IMR-90 (cell line): ENCODE measurements at regions not wholly inside any gene's neighbourhood (a gene's known extent, or its start where the extent isn't known, plus 50 kb on each side); places are given as distances from the start of the nearest gene placed in this dataset.
A peak's percentile ranks its signal among the peaks of the same experiment; 100 is the strongest.

Experiments used
- ATAC-seq: fragments of 200-7000 bp; cut with Tn5 transposase; 2 replicates; pipeline ENCODE4 v1.9.1; 2020; ENCODE audit warnings: low read depth, mild to moderate bottlenecking, moderate library complexity
- BruUV-seq: library from RNA; stranded (reverse); fragments of 400-500 nt; replicated peaks from 2 replicates; lab custom pipeline; 2021; lab: Mats Ljungman, UMichigan
- CTCF ChIA-PET: fragments of 300-600 bp; formaldehyde crosslinking; extraction: SDS; loops from one replicate; lab custom pipeline; 2021; ENCODE audit warnings: antibody characterized with exemption; lab: Yijun Ruan, JAX
- POLR2A ChIA-PET: fragments of 300-600 bp; sonication (Branson Sonifier 250); formaldehyde crosslinking; loops from one replicate; lab custom pipeline; 2022; ENCODE audit warnings: antibody characterized with exemption; ENCODE audit not compliant: unreplicated experiment; lab: Charles Lee
- DNase-seq: peaks from one replicate; pipeline ENCODE4 v3.0.0; 2013
- H2AFZ ChIP-seq: replicated peaks from 2 replicates; pipeline ENCODE3; 2013; ENCODE audit warnings: low read length, mild to moderate bottlenecking; ENCODE audit not compliant: poor library complexity
- H2AK5ac ChIP-seq: 2 replicates; pipeline ENCODE4 v1.6.1; 2013; ENCODE audit warnings: low read depth, low read length, inconsistent platforms
- H2AK9ac ChIP-seq: replicated peaks from 2 replicates; pipeline ENCODE3; 2013; ENCODE audit warnings: mild to moderate bottlenecking, low read depth, low read length, moderate library complexity; ENCODE audit not compliant: poor library complexity
- H2BK120ac ChIP-seq: 2 replicates; pipeline ENCODE4 v1.6.1; 2013; ENCODE audit warnings: low read depth, low read length, inconsistent platforms
- H2BK15ac ChIP-seq: 3 replicates; pipeline ENCODE4 v1.6.1; 2013; ENCODE audit warnings: low read depth, low read length, inconsistent platforms
- H2BK20ac ChIP-seq: 2 replicates; pipeline ENCODE4 v1.6.1; 2013; ENCODE audit warnings: low read depth, mild to moderate bottlenecking, inconsistent platforms, low read length, moderate library complexity
- H2BK5ac ChIP-seq: 2 replicates; pipeline ENCODE4 v1.6.1; 2013; ENCODE audit warnings: mild to moderate bottlenecking, low read depth, low read length, inconsistent platforms; ENCODE audit not compliant: poor library complexity, severe bottlenecking
- H3K14ac ChIP-seq: replicated peaks from 2 replicates; pipeline ENCODE4 v1.6.1; 2013; ENCODE audit warnings: low read depth, low read length, inconsistent platforms
- H3K18ac ChIP-seq: 2 replicates; pipeline ENCODE4 v1.6.1; 2013; ENCODE audit warnings: low read depth, low read length, control low read depth
- H3K23ac ChIP-seq: 2 replicates; pipeline ENCODE4 v1.6.1; 2013; ENCODE audit warnings: low read depth, low read length, inconsistent platforms
- H3K27ac ChIP-seq: 2 replicates; pipeline ENCODE4 v1.5.1; 2013; ENCODE audit warnings: mild to moderate bottlenecking, control low read depth, low read length; ENCODE audit not compliant: insufficient read depth
- H3K27me3 ChIP-seq: 2 replicates; pipeline ENCODE4 v1.6.1; 2013; ENCODE audit warnings: low read length; ENCODE audit not compliant: control insufficient read depth, insufficient read depth
- H3K36me3 ChIP-seq: 2 replicates; pipeline ENCODE4 v1.6.1; 2013; ENCODE audit warnings: low read length, mixed read lengths; ENCODE audit not compliant: control insufficient read depth, insufficient read depth
- H3K4ac ChIP-seq: 2 replicates; pipeline ENCODE4 v1.6.1; 2013; ENCODE audit warnings: low read depth, low read length, inconsistent platforms
- H3K4me1 ChIP-seq: 2 replicates; pipeline ENCODE4 v1.6.1; 2013; ENCODE audit warnings: low read length, mixed read lengths; ENCODE audit not compliant: control insufficient read depth, insufficient read depth
- H3K4me2 ChIP-seq: 2 replicates; pipeline ENCODE4 v1.6.1; 2013; ENCODE audit warnings: low read depth, mild to moderate bottlenecking, control low read depth, low read length, moderate library complexity
- H3K4me3 ChIP-seq: 2 replicates; pipeline ENCODE4 v1.5.1; 2013; ENCODE audit warnings: low read depth, mild to moderate bottlenecking, control low read depth, low read length, moderate library complexity; ENCODE audit not compliant: insufficient read depth
- H3K56ac ChIP-seq: 2 replicates; pipeline ENCODE4 v1.6.1; 2013; ENCODE audit warnings: low read length, inconsistent platforms; ENCODE audit not compliant: insufficient read depth; ENCODE audit errors: extremely low read depth
- H3K79me1 ChIP-seq, 2 experiments: 2 replicates each; pipeline ENCODE4 v1.6.1; 2013; ENCODE audit warnings: low read length in 2 of 2, inconsistent platforms in 1 of 2, low read depth in 1 of 2
- H3K9ac ChIP-seq: 2 replicates; pipeline ENCODE4 v1.6.1; 2013; ENCODE audit warnings: low read depth, low read length, control low read depth
- H3K9me1 ChIP-seq: 2 replicates; pipeline ENCODE4 v1.6.1; 2013; ENCODE audit warnings: low read length, inconsistent platforms; ENCODE audit not compliant: insufficient read depth
- H3K9me3 ChIP-seq: 2 replicates; pipeline ENCODE4 v1.6.1; 2013; ENCODE audit warnings: low read length; ENCODE audit not compliant: control insufficient read depth, insufficient read depth
- H4K20me1 ChIP-seq: 2 replicates; pipeline ENCODE4 v1.6.1; 2013; ENCODE audit warnings: low read length, inconsistent platforms; ENCODE audit not compliant: insufficient read depth
- H4K5ac ChIP-seq: 2 replicates; pipeline ENCODE4 v1.6.1; 2013; ENCODE audit warnings: mild to moderate bottlenecking, low read depth, low read length, control low read depth
- H4K8ac ChIP-seq, 2 experiments: 2 replicates each; pipeline ENCODE4 v1.6.1; 2013; ENCODE audit warnings: low read depth in 2 of 2, low read length in 2 of 2, control low read depth in 1 of 2, inconsistent platforms in 1 of 2
- H4K91ac ChIP-seq: 2 replicates; pipeline ENCODE4 v1.6.1; 2013; ENCODE audit warnings: low read depth, low read length, inconsistent platforms; ENCODE audit not compliant: insufficient read depth
- BHLHE40 ChIP-seq: fragments of 150-350 bp; IDR thresholded peaks from 2 replicates; pipeline ENCODE4 v1.6.1; 2016; ENCODE audit warnings: mild to moderate bottlenecking, low read depth, low read length
- CEBPB ChIP-seq: IDR thresholded peaks from 2 replicates; pipeline ENCODE4 v1.6.1; 2012; ENCODE audit warnings: low read depth, low read length, improper control_type of control experiment
- CHD1 ChIP-seq: IDR thresholded peaks from 2 replicates; pipeline ENCODE4 v1.6.1; 2012; ENCODE audit warnings: low read depth, low read length, improper control_type of control experiment
- CTCF ChIP-seq: conservative IDR thresholded peaks from 2 replicates; pipeline ENCODE4 v1.5.1; 2012; ENCODE audit warnings: mild to moderate bottlenecking, low read depth, low read length, improper control_type of control experiment
- FOS ChIP-seq: fragments of 150-350 bp; IDR thresholded peaks from 2 replicates; pipeline ENCODE4 v1.6.1; 2016; ENCODE audit warnings: low read depth, low read length
- MAFK ChIP-seq: IDR thresholded peaks from 2 replicates; pipeline ENCODE4 v1.6.1; 2012; ENCODE audit warnings: low read depth, low read length, improper control_type of control experiment
- MAZ ChIP-seq: IDR thresholded peaks from 2 replicates; pipeline ENCODE4 v1.6.1; 2012; ENCODE audit warnings: low read depth, mild to moderate bottlenecking, low read length, improper control_type of control experiment, moderate library complexity, borderline replicate concordance
- MXI1 ChIP-seq: IDR thresholded peaks from 2 replicates; pipeline ENCODE4 v1.6.1; 2012; ENCODE audit warnings: low read depth, mild to moderate bottlenecking, low read length, moderate library complexity, borderline replicate concordance
- NFE2L2 ChIP-seq: fragments of 150-350 bp; IDR thresholded peaks from 2 replicates; pipeline ENCODE4 v1.6.1; 2016; ENCODE audit warnings: low read depth, mild to moderate bottlenecking, low read length
- POLR2A ChIP-seq: IDR thresholded peaks from 2 replicates; pipeline ENCODE4 v1.6.1; 2012; ENCODE audit warnings: mild to moderate bottlenecking, low read depth, low read length
- RAD21 ChIP-seq: IDR thresholded peaks from 2 replicates; pipeline ENCODE4 v1.6.1; 2012; ENCODE audit warnings: low read length, improper control_type of control experiment
- RCOR1 ChIP-seq: IDR thresholded peaks from 2 replicates; pipeline ENCODE4 v1.6.1; 2012; ENCODE audit warnings: mild to moderate bottlenecking, low read length, improper control_type of control experiment; ENCODE audit not compliant: insufficient replicate concordance
- RFX5 ChIP-seq: IDR thresholded peaks from 2 replicates; pipeline ENCODE4 v1.8.0; 2012; ENCODE audit warnings: low read depth, mild to moderate bottlenecking, low read length, moderate library complexity
- SMC3 ChIP-seq: fragments of 150-350 bp; IDR thresholded peaks from 2 replicates; pipeline ENCODE4 v1.6.1; 2016; ENCODE audit warnings: low read depth, mild to moderate bottlenecking, antibody characterized with exemption, low read length, moderate library complexity
- dilution Hi-C: fragments of 300-500 bp; cut with HindIII; formaldehyde crosslinking; loops from one replicate; pipeline ENCODE4 v1.14.3; 2018; ENCODE audit warnings: low sequenced_read_pairs; ENCODE audit not compliant: unreplicated experiment
- in situ Hi-C: fragments of 300-500 bp; cut with MboI; formaldehyde crosslinking; loops from 3 replicates; pipeline ENCODE4 v1.14.3; 2019; ENCODE audit warnings: low sequenced_read_pairs, inconsistent platforms, mixed read lengths
- intact Hi-C: fragments of 100-400 bp; cut with micrococcal nuclease; formaldehyde crosslinking; loops from 2 replicates; pipeline ENCODE4 v1.10.0; 2022
- TF ChIP-seq, protein P1 (sequence below): fragments of 150-350 bp; IDR thresholded peaks from 2 replicates; pipeline ENCODE4 v1.6.1; 2017; ENCODE audit warnings: mild to moderate bottlenecking, antibody characterized with exemption, low read length, low read depth
- TF ChIP-seq, protein P2 (sequence below): fragments of 150-350 bp; IDR thresholded peaks from 2 replicates; pipeline ENCODE4 v1.6.1; 2016; ENCODE audit warnings: low read depth, mild to moderate bottlenecking, low read length, moderate library complexity, borderline replicate concordance

GRCh38 chr12:90399357-90399756, 555.6 kb downstream of the CCER1 start:
- no peak overlapping the region for H2BK15ac ChIP-seq
- H4K5ac ChIP-seq: no peak overlapping the region
- no peak overlapping the region for H4K91ac ChIP-seq
- H3K4me2 ChIP-seq: no peak overlapping the region
- no peak overlapping the region for H3K18ac ChIP-seq
- H3K36me3 ChIP-seq: no peaks in the 10 kb centered on the region
- POLR2A ChIA-PET: no interaction called here
- H3K4me3 ChIP-seq: no peak overlapping the region
- no peak overlapping the region for H2BK120ac ChIP-seq
- H3K27ac ChIP-seq: no peak overlapping the region
- in situ Hi-C loops: no loop called here
- H3K4ac ChIP-seq: no peak overlapping the region
- H3K4me1 ChIP-seq: no peaks in the 10 kb centered on the region
- H2AK5ac ChIP-seq: no peak overlapping the region
- H3K9me1 ChIP-seq: no peaks in the 10 kb centered on the region
- intact Hi-C loops: no loop called here
- 0 out of 2 replicates have a peak overlapping the region, but pooled peaks have one; percentile 15 for H3K14ac ChIP-seq
- dilution Hi-C loops: no loop called here
- no peak overlapping the region for H2AFZ ChIP-seq
- no peak overlapping the region for H2AK9ac ChIP-seq
- H3K79me1 ChIP-seq: no peaks in the 10 kb centered on the region
- H2BK20ac ChIP-seq: no peak overlapping the region
- H3K56ac ChIP-seq: no peak overlapping the region
- TF ChIP-seq CHD1 (no peak), POLR2A (no peak), FOS (no peak), RFX5 (no peak), BHLHE40 (no peak), RAD21 (no peak), MXI1 (no peak), MAZ (no peak), NFE2L2 (no peak), CTCF (no peak), SMC3 (no peak), MAFK (no peak), CEBPB (no peak), RCOR1 (no peak)
- TF ChIP-seq, protein P1, sequence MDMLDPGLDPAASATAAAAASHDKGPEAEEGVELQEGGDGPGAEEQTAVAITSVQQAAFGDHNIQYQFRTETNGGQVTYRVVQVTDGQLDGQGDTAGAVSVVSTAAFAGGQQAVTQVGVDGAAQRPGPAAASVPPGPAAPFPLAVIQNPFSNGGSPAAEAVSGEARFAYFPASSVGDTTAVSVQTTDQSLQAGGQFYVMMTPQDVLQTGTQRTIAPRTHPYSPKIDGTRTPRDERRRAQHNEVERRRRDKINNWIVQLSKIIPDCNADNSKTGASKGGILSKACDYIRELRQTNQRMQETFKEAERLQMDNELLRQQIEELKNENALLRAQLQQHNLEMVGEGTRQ: no peak
- TF ChIP-seq, protein P2, sequence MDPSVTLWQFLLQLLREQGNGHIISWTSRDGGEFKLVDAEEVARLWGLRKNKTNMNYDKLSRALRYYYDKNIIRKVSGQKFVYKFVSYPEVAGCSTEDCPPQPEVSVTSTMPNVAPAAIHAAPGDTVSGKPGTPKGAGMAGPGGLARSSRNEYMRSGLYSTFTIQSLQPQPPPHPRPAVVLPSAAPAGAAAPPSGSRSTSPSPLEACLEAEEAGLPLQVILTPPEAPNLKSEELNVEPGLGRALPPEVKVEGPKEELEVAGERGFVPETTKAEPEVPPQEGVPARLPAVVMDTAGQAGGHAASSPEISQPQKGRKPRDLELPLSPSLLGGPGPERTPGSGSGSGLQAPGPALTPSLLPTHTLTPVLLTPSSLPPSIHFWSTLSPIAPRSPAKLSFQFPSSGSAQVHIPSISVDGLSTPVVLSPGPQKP: no peak
- H4K8ac ChIP-seq: no peak overlapping the region
- BruUV-seq: no TSS peak
- H3K9me3 ChIP-seq: peaks cover 4% of the 10 kb centered on the region; the same call in 1 of the 2 replicates
- CTCF ChIA-PET: no interaction called here
- no peaks in the 10 kb centered on the region for H4K20me1 ChIP-seq
- ATAC-seq (no peak), DNase-seq (no peak)
- no peak overlapping the region for H2BK5ac ChIP-seq
- H3K23ac ChIP-seq: no peak overlapping the region
- no peaks in the 10 kb centered on the region for H3K27me3 ChIP-seq
- no peak overlapping the region for H3K9ac ChIP-seq
